ENCODE measurements at regions not wholly inside any gene's neighbourhood (a gene's known extent, or its start where the extent isn't known, plus 50 kb on each side); places are given as distances from the start of the nearest gene placed in this dataset.

- TF ChIP-seq, protein P1, sequence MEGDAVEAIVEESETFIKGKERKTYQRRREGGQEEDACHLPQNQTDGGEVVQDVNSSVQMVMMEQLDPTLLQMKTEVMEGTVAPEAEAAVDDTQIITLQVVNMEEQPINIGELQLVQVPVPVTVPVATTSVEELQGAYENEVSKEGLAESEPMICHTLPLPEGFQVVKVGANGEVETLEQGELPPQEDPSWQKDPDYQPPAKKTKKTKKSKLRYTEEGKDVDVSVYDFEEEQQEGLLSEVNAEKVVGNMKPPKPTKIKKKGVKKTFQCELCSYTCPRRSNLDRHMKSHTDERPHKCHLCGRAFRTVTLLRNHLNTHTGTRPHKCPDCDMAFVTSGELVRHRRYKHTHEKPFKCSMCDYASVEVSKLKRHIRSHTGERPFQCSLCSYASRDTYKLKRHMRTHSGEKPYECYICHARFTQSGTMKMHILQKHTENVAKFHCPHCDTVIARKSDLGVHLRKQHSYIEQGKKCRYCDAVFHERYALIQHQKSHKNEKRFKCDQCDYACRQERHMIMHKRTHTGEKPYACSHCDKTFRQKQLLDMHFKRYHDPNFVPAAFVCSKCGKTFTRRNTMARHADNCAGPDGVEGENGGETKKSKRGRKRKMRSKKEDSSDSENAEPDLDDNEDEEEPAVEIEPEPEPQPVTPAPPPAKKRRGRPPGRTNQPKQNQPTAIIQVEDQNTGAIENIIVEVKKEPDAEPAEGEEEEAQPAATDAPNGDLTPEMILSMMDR (IDR thresholded peaks at IDR 0.05): no peak
- TF ChIP-seq POLR2A (IDR thresholded peaks at IDR 0.05): no peak
- TF ChIP-seq POLR2AphosphoS5 (IDR thresholded peaks at IDR 0.05): no peak
Observed at GRCh38 chr14:21937996-21938395, 264.4 kb upstream of the OR4E1 start.
